Keratinocyte (primary cell): ENCODE measurements at regions not wholly inside any gene's neighbourhood (a gene's known extent, or its start where the extent isn't known, plus 50 kb on each side); places are given as distances from the start of the nearest gene placed in this dataset.

Experiments
- EZH2 ChIP-seq: IDR thresholded peaks from one replicate; pipeline ENCODE4 v1.6.1; 2012; ENCODE audit warnings: inconsistent platforms, mild to moderate bottlenecking, low read length, moderate library complexity
- TF ChIP-seq, protein P1 (sequence below), 3 experiments: IDR thresholded peaks in 1 of 3; conservative IDR thresholded peaks in 1 of 3; optimal IDR thresholded peaks in 1 of 3; 2 replicates in 2 of 3; 3 replicates in 1 of 3; pipeline versions ENCODE3 to v1.5.1; 2011; ENCODE audit warnings: low read length in 3 of 3, mild to moderate bottlenecking in 3 of 3, moderate library complexity in 2 of 3, control low read depth in 1 of 3, inconsistent platforms in 1 of 3; ENCODE audit not compliant: insufficient read depth in 2 of 3; ENCODE audit errors: extremely low read depth in 1 of 3

DNA sequence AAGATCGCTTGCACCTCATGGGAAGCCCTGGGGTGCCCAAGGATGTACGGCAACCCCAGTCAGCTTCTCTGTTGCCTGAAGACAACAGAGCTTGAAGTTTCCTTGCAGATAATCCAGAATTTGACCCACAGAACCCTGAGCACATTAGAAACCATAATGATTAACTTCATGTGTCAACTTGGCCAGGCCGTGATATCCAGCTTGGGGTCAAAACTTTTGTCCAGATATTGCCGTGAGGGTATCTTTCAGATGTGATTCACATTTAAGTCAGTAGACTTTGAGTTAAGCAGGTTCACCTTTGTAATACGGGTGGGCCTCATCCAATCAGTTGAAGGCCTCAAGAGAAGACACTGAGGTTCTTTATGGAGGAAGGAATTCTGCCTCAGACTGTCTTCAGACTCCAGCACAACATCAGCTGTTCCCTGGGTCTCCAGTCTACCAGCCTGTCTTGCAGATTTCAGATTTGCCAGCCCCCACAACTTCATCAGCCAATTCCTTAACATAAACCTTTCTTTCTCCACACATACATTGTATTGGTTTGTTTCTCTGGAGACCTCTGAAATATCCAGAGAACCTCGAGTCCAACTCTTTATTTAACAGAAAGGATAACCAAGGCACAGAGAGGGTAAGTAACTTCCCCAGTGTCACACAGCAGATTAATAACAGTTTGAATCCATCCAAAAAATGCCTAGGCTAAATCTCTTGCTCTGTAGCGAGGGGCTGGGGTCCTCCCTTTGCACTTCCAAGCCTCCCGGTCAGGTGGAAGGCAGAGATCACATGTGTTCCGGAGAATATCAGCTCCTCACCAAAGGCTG is 171.1 kb downstream of the SALL1 start:
- TF ChIP-seq, protein P1, sequence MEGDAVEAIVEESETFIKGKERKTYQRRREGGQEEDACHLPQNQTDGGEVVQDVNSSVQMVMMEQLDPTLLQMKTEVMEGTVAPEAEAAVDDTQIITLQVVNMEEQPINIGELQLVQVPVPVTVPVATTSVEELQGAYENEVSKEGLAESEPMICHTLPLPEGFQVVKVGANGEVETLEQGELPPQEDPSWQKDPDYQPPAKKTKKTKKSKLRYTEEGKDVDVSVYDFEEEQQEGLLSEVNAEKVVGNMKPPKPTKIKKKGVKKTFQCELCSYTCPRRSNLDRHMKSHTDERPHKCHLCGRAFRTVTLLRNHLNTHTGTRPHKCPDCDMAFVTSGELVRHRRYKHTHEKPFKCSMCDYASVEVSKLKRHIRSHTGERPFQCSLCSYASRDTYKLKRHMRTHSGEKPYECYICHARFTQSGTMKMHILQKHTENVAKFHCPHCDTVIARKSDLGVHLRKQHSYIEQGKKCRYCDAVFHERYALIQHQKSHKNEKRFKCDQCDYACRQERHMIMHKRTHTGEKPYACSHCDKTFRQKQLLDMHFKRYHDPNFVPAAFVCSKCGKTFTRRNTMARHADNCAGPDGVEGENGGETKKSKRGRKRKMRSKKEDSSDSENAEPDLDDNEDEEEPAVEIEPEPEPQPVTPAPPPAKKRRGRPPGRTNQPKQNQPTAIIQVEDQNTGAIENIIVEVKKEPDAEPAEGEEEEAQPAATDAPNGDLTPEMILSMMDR (optimal IDR thresholded peaks at IDR 0.05 in 1 of 3, IDR thresholded peaks at IDR 0.05 in 1 of 3, conservative IDR thresholded peaks at IDR 0.05 in 1 of 3; ENCODE audit: extremely low read depth in 1 of 3, insufficient read depth in 2 of 3, low read length in 3 of 3), result no peak
- TF ChIP-seq EZH2, result no peak
